PC-3 (cell line): ENCODE measurements at regions not wholly inside any gene's neighbourhood (a gene's known extent, or its start where the extent isn't known, plus 50 kb on each side); places are given as distances from the start of the nearest gene placed in this dataset.
A peak's percentile ranks its signal among the peaks of the same experiment; 100 is the strongest.

Source experiments
- ATAC-seq: fragments of 200-7000 bp; cut with Tn5 transposase; 2 replicates; pipeline ENCODE4 v1.9.1; 2020; ENCODE audit warnings: mild to moderate bottlenecking, moderate library complexity
- BruUV-seq: library from RNA; stranded (reverse); fragments of 400-500 nt; replicated peaks from 2 replicates; lab custom pipeline; 2021; lab: Mats Ljungman, UMichigan
- CTCF ChIA-PET: fragments of 300-600 bp; sonication (Branson Sonifier 250); formaldehyde crosslinking; loops from one replicate; lab custom pipeline; 2022; ENCODE audit warnings: antibody characterized with exemption; lab: Charles Lee
- POLR2A ChIA-PET: fragments of 300-600 bp; sonication (Branson Sonifier 250); formaldehyde crosslinking; loops from one replicate; lab custom pipeline; 2022; ENCODE audit warnings: antibody characterized with exemption; ENCODE audit not compliant: unreplicated experiment; lab: Charles Lee
- DNase-seq: peaks from one replicate; pipeline ENCODE4 v3.0.0-alpha.2; 2015
- H2AFZ ChIP-seq: fragments of 300-600 bp; sonication (generic); 2 replicates; pipeline ENCODE4 v1.6.0; 2016; ENCODE audit warnings: antibody characterized with exemption, low read length
- H3F3A ChIP-seq: fragments of 300-600 bp; sonication (generic); one replicate; pipeline ENCODE4 v1.6.0; 2017; ENCODE audit warnings: antibody characterized with exemption, low read length, control low read depth, mild to moderate bottlenecking; ENCODE audit not compliant: unreplicated experiment
- H3K27ac ChIP-seq: fragments of 300-600 bp; sonication (generic); 2 replicates; pipeline ENCODE4 v1.5.1; 2016; ENCODE audit warnings: mild to moderate bottlenecking, low read length
- H3K27me3 ChIP-seq: fragments of 300-600 bp; sonication (generic); 2 replicates; pipeline ENCODE4 v1.6.1; 2016; ENCODE audit warnings: low read length, mixed read lengths
- H3K36me3 ChIP-seq: fragments of 300-600 bp; sonication (generic); 2 replicates; pipeline ENCODE4 v1.6.1; 2016; ENCODE audit warnings: low read depth, mixed run types, low read length, mixed read lengths
- H3K4me1 ChIP-seq: fragments of 300-600 bp; sonication (generic); 2 replicates; pipeline ENCODE4 v1.5.1; 2016; ENCODE audit warnings: low read length; ENCODE audit not compliant: insufficient read depth
- H3K4me2 ChIP-seq: fragments of 300-600 bp; sonication (generic); 2 replicates; pipeline ENCODE4 v1.6.0; 2016; ENCODE audit warnings: low read length
- H3K4me3 ChIP-seq: fragments of 300-600 bp; sonication (generic); 2 replicates; pipeline ENCODE4 v1.5.1; 2016; ENCODE audit warnings: mild to moderate bottlenecking, low read length, mixed read lengths
- H3K79me2 ChIP-seq: fragments of 300-600 bp; sonication (generic); 2 replicates; pipeline ENCODE4 v1.6.1; 2017; ENCODE audit warnings: low read length, mixed read lengths
- H3K9ac ChIP-seq: fragments of 300-600 bp; sonication (generic); 2 replicates; pipeline ENCODE4 v1.6.0; 2016; ENCODE audit warnings: mild to moderate bottlenecking, low read length
- H3K9me2 ChIP-seq: fragments of 300-600 bp; sonication (generic); replicated peaks from 2 replicates; pipeline ENCODE4 v1.6.1; 2016; ENCODE audit warnings: mixed run types, low read length, mixed read lengths
- H3K9me3 ChIP-seq: fragments of 300-600 bp; sonication (generic); 2 replicates; pipeline ENCODE4 v1.6.1; 2016; ENCODE audit warnings: low read length, mixed read lengths
- H4K20me1 ChIP-seq: fragments of 300-600 bp; sonication (generic); 2 replicates; pipeline ENCODE4 v1.6.1; 2016; ENCODE audit warnings: low read length, mixed read lengths
- EZH2 ChIP-seq: fragments of 300-600 bp; sonication (generic); IDR thresholded peaks from one replicate; pipeline ENCODE4 v1.6.1; 2017; ENCODE audit warnings: antibody characterized with exemption, mild to moderate bottlenecking, low read length; ENCODE audit not compliant: unreplicated experiment
- EZH2phosphoT487 ChIP-seq: fragments of 300-600 bp; sonication (generic); IDR thresholded peaks from 2 replicates; pipeline ENCODE4 v1.6.1; 2018; ENCODE audit warnings: mild to moderate bottlenecking, antibody characterized with exemption, low read length, borderline replicate concordance
- intact Hi-C: fragments of 100-400 bp; cut with micrococcal nuclease; formaldehyde crosslinking; loops from 2 replicates; pipeline ENCODE4 v1.9.0; 2023
- TF ChIP-seq, protein P1 (sequence below): fragments of 300-600 bp; sonication (generic); conservative IDR thresholded peaks from 2 replicates; pipeline ENCODE4 v1.5.1; 2017; ENCODE audit warnings: antibody characterized with exemption, low read depth, mild to moderate bottlenecking, low read length

DNA sequence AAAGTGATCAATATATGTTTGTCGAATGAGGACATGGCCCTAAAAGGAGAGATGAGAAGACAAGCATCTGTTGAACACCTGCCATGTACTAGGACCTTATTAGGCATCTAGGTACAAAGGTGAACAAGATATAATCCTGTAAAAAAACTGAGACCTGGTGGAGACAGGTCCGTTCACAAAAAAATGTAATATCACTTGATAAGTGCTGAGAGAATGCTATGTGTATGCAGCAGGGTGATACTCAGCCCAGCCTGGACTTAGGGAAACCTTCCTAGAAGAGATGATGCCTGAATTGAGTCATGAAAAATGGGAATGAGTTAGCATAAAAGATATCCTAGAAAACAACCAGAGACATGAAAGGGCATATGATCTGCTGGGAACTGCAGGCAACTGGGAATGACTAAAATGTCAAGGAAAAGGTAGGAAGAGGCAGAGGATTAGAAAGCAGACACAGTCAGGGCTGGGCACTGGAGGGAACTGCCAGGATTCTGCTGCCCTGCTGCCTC lies 108.5 kb downstream of the ADRB2 start:
- H3K4me1 ChIP-seq, result peaks cover 15% of the 10 kb centered on the region
- POLR2A ChIA-PET, result no interaction called here

DNA sequence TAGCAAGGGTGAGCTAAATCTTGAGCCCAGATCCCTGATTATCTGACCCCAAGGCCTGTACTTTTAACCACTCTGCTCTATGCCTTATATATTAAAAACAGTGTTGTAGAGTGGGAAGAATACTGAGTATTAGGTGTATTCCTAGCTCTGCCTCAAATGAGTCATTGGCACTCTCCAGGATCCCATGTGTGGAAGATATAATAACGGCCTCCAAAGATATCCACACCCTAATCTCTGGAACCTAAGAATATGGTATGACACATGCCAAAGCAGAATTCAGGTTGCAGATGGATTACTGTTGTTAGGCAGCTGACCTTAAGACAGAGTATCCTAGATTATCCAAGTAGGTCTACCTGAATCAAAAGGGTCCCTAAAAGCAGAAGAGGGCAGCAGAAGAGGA lies 110.8 kb downstream of the ADRB2 start:
- H3K27me3 ChIP-seq, result no peaks in the 10 kb centered on the region
- BruUV-seq, result no TSS peak
- DNase-seq, result peak; percentile 63
- no peak overlapping the region for H3K27ac ChIP-seq
- no peak overlapping the region for H2AFZ ChIP-seq
- H3K4me2 ChIP-seq, result no peak overlapping the region
- H3K4me1 ChIP-seq, result peaks cover 23% of the 10 kb centered on the region
- H3K4me3 ChIP-seq, result no peak overlapping the region
- 0 out of 2 replicates have a peak, but pooled peaks cover 4% of the 10 kb centered on the region for H3K9me2 ChIP-seq
- no peak overlapping the region for H3K9ac ChIP-seq
- H3K36me3 ChIP-seq, result peaks cover 4% of the 10 kb centered on the region; the same call in 1 of the 2 replicates
- H4K20me1 ChIP-seq, result no peaks in the 10 kb centered on the region
- TF ChIP-seq, protein P1, sequence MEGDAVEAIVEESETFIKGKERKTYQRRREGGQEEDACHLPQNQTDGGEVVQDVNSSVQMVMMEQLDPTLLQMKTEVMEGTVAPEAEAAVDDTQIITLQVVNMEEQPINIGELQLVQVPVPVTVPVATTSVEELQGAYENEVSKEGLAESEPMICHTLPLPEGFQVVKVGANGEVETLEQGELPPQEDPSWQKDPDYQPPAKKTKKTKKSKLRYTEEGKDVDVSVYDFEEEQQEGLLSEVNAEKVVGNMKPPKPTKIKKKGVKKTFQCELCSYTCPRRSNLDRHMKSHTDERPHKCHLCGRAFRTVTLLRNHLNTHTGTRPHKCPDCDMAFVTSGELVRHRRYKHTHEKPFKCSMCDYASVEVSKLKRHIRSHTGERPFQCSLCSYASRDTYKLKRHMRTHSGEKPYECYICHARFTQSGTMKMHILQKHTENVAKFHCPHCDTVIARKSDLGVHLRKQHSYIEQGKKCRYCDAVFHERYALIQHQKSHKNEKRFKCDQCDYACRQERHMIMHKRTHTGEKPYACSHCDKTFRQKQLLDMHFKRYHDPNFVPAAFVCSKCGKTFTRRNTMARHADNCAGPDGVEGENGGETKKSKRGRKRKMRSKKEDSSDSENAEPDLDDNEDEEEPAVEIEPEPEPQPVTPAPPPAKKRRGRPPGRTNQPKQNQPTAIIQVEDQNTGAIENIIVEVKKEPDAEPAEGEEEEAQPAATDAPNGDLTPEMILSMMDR, result no peak
- TF ChIP-seq EZH2phosphoT487 (no peak), EZH2 (no peak)
- CTCF ChIA-PET, result no interaction called here
- peaks cover 10% of the 10 kb centered on the region for H3K9me3 ChIP-seq
- peak; percentile 8; the same call in 1 of the 2 replicates for ATAC-seq
- peaks cover 12% of the 10 kb centered on the region for H3F3A ChIP-seq
- intact Hi-C loops, result no loop called here
- POLR2A ChIA-PET, result no interaction called here
- H3K79me2 ChIP-seq, result no peaks in the 10 kb centered on the region

More for the DNA sequence above, 108.5 kb downstream of the ADRB2 start:
- DNase-seq (no peak), ATAC-seq (no peak)
- Histone ChIP-seq H3K4me2 (no peak overlapping the region), H2AFZ (no peak overlapping the region), H3K27ac (no peak overlapping the region), H4K20me1 (no peaks in the 10 kb centered on the region), H3K9ac (no peak overlapping the region), H3F3A (peaks cover 12% of the 10 kb centered on the region), H3K36me3 (peaks cover 4% of the 10 kb centered on the region; the same call in 1 of the 2 replicates), H3K79me2 (no peaks in the 10 kb centered on the region), H3K27me3 (no peaks in the 10 kb centered on the region), H3K4me3 (no peak overlapping the region), H3K9me3 (peaks cover 10% of the 10 kb centered on the region), H3K9me2 (no peaks in the 10 kb centered on the region)
- TF ChIP-seq, protein P1, result no peak
- TF ChIP-seq EZH2 (no peak), EZH2phosphoT487 (no peak)
- no TSS peak for BruUV-seq
- intact Hi-C loops, result no loop called here
- CTCF ChIA-PET, result no interaction called here

DNA sequence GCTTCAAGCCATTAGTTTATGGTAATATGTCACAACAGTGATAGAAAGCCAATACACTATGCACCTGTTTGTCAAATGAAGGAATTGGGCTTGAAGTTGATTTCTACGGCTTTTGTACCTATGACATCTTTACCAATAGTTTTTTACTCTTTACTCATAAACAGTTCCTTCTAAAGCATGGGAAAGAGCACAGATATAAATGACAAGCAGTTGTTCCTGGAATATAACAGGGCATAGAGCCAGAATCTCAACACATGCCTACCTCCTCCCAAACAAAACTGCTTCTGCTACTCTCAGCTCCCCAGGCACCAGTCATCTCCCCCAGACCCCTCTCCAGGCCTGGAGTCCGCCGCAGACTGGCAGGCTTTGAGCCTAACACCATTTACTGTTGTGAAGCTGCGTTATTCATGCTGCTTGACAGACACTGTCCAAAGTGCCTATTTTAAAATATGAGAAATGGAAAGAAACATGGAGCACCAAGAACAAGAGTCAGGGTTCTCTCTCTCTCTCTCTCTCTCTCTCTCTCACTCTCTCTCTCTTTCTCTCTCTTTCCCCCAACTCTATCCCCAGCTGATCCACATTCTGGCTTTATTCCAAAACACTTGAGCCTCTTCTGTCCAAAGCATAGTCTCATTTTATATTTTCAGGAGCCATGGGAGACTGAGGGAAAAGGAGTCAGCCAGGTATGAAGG lies 111.6 kb downstream of the ADRB2 start:
- Histone ChIP-seq H3K4me1 (peaks cover 23% of the 10 kb centered on the region), H3K9me2 (0 out of 2 replicates have a peak, but pooled peaks cover 4% of the 10 kb centered on the region), H3K4me2 (no peak overlapping the region), H3K27me3 (no peaks in the 10 kb centered on the region), H3K79me2 (no peaks in the 10 kb centered on the region), H4K20me1 (no peaks in the 10 kb centered on the region), H3K27ac (no peak overlapping the region), H3K36me3 (peaks cover 4% of the 10 kb centered on the region; the same call in 1 of the 2 replicates), H2AFZ (no peak overlapping the region), H3K9ac (no peak overlapping the region), H3K4me3 (no peak overlapping the region), H3K9me3 (peaks cover 10% of the 10 kb centered on the region), H3F3A (peaks cover 12% of the 10 kb centered on the region)
- no peak for DNase-seq
- BruUV-seq, result no TSS peak
- TF ChIP-seq EZH2phosphoT487 (no peak), EZH2 (no peak)
- TF ChIP-seq, protein P1, result no peak
- ChIA-PET POLR2A (no interaction called here), CTCF (no interaction called here)
- intact Hi-C loops, result loop anchor here (2.0 kb wide), 1 partner anchor 65 kb away; no protein-coding TSS in a partner anchor
- ATAC-seq, result no peak
